Epithelial cell of proximal tubule (primary cell): ENCODE measurements at regions not wholly inside any gene's neighbourhood (a gene's known extent, or its start where the extent isn't known, plus 50 kb on each side); places are given as distances from the start of the nearest gene placed in this dataset.

Experiments used
- DNase-seq: peaks from one replicate; pipeline ENCODE4 v3.0.0-alpha.2; 2011; ENCODE audit warnings: low read depth
- H3K4me3 ChIP-seq: 2 replicates; pipeline ENCODE4 v1.5.1; 2011; ENCODE audit warnings: low read depth, mild to moderate bottlenecking, low read length
- CTCF ChIP-seq: conservative IDR thresholded peaks from 2 replicates; pipeline ENCODE4 v1.5.1; 2012; ENCODE audit warnings: low read depth, mild to moderate bottlenecking, low read length

- TF ChIP-seq CTCF: no peak
- H3K4me3 ChIP-seq: no peak overlapping the region
- DNase-seq: no peak
Observed at GRCh38 chr14:73774671-73775070, 60.5 kb upstream of the PNMA1 start.

GRCh38 chr14:73774241-73774570, 60.0 kb upstream of the PNMA1 start:
- no peak for TF ChIP-seq CTCF
- no peak overlapping the region for H3K4me3 ChIP-seq
- DNase-seq: no peak

- no peak for DNase-seq
- no peak overlapping the region for H3K4me3 ChIP-seq
- TF ChIP-seq CTCF: no peak
Observed at GRCh38 chr14:73773441-73774240, 59.5 kb upstream of the PNMA1 start.

- H3K4me3 ChIP-seq: no peak overlapping the region
- no peak for TF ChIP-seq CTCF
- DNase-seq: no peak
Observed at GRCh38 chr14:73771848-73772638, 57.9 kb upstream of the PNMA1 start.

GRCh38 chr14:73770977-73771847, 57.0 kb upstream of the PNMA1 start:
- DNase-seq: no peak
- no peak overlapping the region for H3K4me3 ChIP-seq
- no peak for TF ChIP-seq CTCF

- TF ChIP-seq CTCF: no peak
- H3K4me3 ChIP-seq: no peak overlapping the region
- no peak for DNase-seq
Observed at GRCh38 chr14:73768107-73768506, 53.9 kb upstream of the PNMA1 start.
